Lung (tissue), 11 donors: ENCODE measurements at regions not wholly inside any gene's neighbourhood (a gene's known extent, or its start where the extent isn't known, plus 50 kb on each side); places are given as distances from the start of the nearest gene placed in this dataset.

Source experiments
- ATAC-seq: fragments of 200-7000 bp; cut with Tn5 transposase; one replicate; pipeline ENCODE4 v1.9.1; 2020; ENCODE audit warnings: moderate number of reproducible peaks; ENCODE audit not compliant: insufficient read depth, low FRiP score
- DNase-seq, 3 donors: peaks; one replicate each; pipeline ENCODE4 v3.0.0-alpha.2; 2013 to 2017
- H3K27ac ChIP-seq, 2 donors: one replicate each; pipeline ENCODE4 v1.5.1; 2013; ENCODE audit warnings: mild to moderate bottlenecking in 2 of 2, moderate library complexity in 2 of 2, control low read depth in 1 of 2, inconsistent platforms in 1 of 2, low read depth in 1 of 2, low read length in 1 of 2
- H3K27me3 ChIP-seq, 3 donors: one replicate each; pipeline ENCODE4 v1.5.1; 2013; ENCODE audit warnings: low read length in 2 of 3; ENCODE audit not compliant: control insufficient read depth in 3 of 3, insufficient read depth in 3 of 3
- H3K36me3 ChIP-seq, 4 donors: one replicate each; pipeline ENCODE4 v1.5.1; 2013; ENCODE audit warnings: low read length in 4 of 4, mild to moderate bottlenecking in 1 of 4, moderate library complexity in 1 of 4; ENCODE audit not compliant: control insufficient read depth in 4 of 4, insufficient read depth in 4 of 4
- H3K4me1 ChIP-seq, 5 donors: one replicate each; pipeline ENCODE4 v1.5.1; 2013; ENCODE audit warnings: low read length in 5 of 5, mild to moderate bottlenecking in 2 of 5, moderate library complexity in 1 of 5; ENCODE audit not compliant: control insufficient read depth in 5 of 5, insufficient read depth in 5 of 5
- H3K4me3 ChIP-seq: one replicate; pipeline ENCODE4 v1.5.1; 2013; ENCODE audit warnings: mild to moderate bottlenecking, control low read depth, moderate library complexity
- H3K9ac ChIP-seq, 2 donors: one replicate each; pipeline ENCODE4 v1.5.1; 2013; ENCODE audit warnings: low read length in 2 of 2, control low read depth in 1 of 2; ENCODE audit not compliant: insufficient read depth in 1 of 2
- H3K9me3 ChIP-seq, 4 donors: one replicate each; pipeline ENCODE4 v1.5.1; 2013; ENCODE audit warnings: low read length in 3 of 4, mild to moderate bottlenecking in 1 of 4, moderate library complexity in 1 of 4; ENCODE audit not compliant: control insufficient read depth in 4 of 4, insufficient read depth in 3 of 4
- CTCF ChIP-seq: IDR thresholded peaks from 2 replicates; pipeline ENCODE4 v1.5.1; 2012; ENCODE audit warnings: mild to moderate bottlenecking; ENCODE audit errors: control extremely low read depth, extremely low read depth
- WGBS, 2 donors: extraction: QIAGEN DNeasy Blood & Tissue Kit; methylation state at CpG; one replicate each; pipeline ENCODE4 v1.1.7; 2013; 5-methylcytosine and 5-hydroxymethylcytosine counted together
- donor health status: control.
- donor health status: control.
- donor health status: Bipolar disorder and iron deficiency.
- donor health status: healthy.
- donor health status: DM: yes; HTN: yes; CAD: no.

- no peak overlapping the region for H3K27ac ChIP-seq
- H3K4me1 ChIP-seq = no peaks in the 10 kb centered on the region
- no peak for DNase-seq
- H3K27me3 ChIP-seq = no peaks in the 10 kb centered on the region
- H3K9me3 ChIP-seq = peaks cover 0 to 16% (median 6%) of the 10 kb centered on the region in 4 donors
- no peak for ATAC-seq
- no peak overlapping the region for H3K4me3 ChIP-seq
- no peak for TF ChIP-seq CTCF
- H3K9ac ChIP-seq = no peak overlapping the region
- H3K36me3 ChIP-seq = peaks cover 0 to 7% (median 1%) of the 10 kb centered on the region in 4 donors
These were observed 62.8 kb downstream of the SHOC1 start for GRCh38 chr9:111731928-111732327.

GRCh38 chr9:111730937-111731567 lies 63.7 kb downstream of the SHOC1 start:
- peaks cover 0 to 15% (median 6%) of the 10 kb centered on the region in 4 donors for H3K9me3 ChIP-seq
- H3K27me3 ChIP-seq = no peaks in the 10 kb centered on the region
- H3K27ac ChIP-seq = no peak overlapping the region
- H3K4me3 ChIP-seq = no peak overlapping the region
- no peak for TF ChIP-seq CTCF
- peak; percentile 26 to 84 (median 64) for DNase-seq
- H3K4me1 ChIP-seq = no peaks in the 10 kb centered on the region
- H3K36me3 ChIP-seq = peaks cover 0 to 7% (median 1%) of the 10 kb centered on the region in 4 donors
- 60 to 86% methylated on average over 3 of the region's 3 CpGs for WGBS, 2 donors
- no peak overlapping the region for H3K9ac ChIP-seq
- peak; percentile 59 for ATAC-seq

GRCh38 chr9:111728617-111729366 lies 65.9 kb downstream of the SHOC1 start:
- Histone ChIP-seq H3K9ac (no peak overlapping the region), H3K9me3 (peaks cover 0 to 13% (median 4%) of the 10 kb centered on the region in 4 donors), H3K36me3 (peaks cover 0 to 7% (median 1%) of the 10 kb centered on the region in 4 donors), H3K27ac (no peak overlapping the region), H3K4me3 (no peak overlapping the region), H3K4me1 (no peaks in the 10 kb centered on the region), H3K27me3 (no peaks in the 10 kb centered on the region)
- ATAC-seq (peak; percentile 32), DNase-seq (no peak)
- WGBS, 2 donors = 71 to 91% methylated on average over 2 of the region's 2 CpGs
- TF ChIP-seq CTCF = no peak
